ENCODE measurements at regions not wholly inside any gene's neighbourhood (a gene's known extent, or its start where the extent isn't known, plus 50 kb on each side); places are given as distances from the start of the nearest gene placed in this dataset.

DNA sequence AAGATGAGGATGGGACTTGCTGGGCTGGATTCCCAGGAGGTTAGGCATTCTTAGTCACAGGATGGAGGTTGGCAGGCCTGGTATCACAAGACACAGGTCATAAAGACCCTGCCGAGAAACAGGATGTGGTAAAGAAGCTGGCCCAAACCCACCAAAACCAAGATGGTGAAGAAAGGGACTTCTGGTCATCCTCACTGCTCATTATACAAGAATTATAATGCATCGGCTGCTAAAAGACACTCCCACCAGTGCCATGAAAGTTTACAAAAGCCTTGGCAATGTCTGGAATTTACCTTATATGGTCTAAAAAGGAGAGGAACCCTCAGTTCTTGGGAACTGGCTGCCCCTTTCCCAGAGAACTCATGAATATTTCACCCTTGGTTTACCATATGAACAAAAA, 345.5 kb upstream of the POM121L12 start:
- no peaks in the 10 kb centered on the region for H3K36me3 ChIP-seq
- no peak overlapping the region for H3K4me3 ChIP-seq (ENCODE audit: low read depth, low read length)
- no peak for DNase-seq
- no peaks in the 10 kb centered on the region for H3K27me3 ChIP-seq
- TF ChIP-seq, protein P1, sequence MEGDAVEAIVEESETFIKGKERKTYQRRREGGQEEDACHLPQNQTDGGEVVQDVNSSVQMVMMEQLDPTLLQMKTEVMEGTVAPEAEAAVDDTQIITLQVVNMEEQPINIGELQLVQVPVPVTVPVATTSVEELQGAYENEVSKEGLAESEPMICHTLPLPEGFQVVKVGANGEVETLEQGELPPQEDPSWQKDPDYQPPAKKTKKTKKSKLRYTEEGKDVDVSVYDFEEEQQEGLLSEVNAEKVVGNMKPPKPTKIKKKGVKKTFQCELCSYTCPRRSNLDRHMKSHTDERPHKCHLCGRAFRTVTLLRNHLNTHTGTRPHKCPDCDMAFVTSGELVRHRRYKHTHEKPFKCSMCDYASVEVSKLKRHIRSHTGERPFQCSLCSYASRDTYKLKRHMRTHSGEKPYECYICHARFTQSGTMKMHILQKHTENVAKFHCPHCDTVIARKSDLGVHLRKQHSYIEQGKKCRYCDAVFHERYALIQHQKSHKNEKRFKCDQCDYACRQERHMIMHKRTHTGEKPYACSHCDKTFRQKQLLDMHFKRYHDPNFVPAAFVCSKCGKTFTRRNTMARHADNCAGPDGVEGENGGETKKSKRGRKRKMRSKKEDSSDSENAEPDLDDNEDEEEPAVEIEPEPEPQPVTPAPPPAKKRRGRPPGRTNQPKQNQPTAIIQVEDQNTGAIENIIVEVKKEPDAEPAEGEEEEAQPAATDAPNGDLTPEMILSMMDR (IDR thresholded peaks at IDR 0.05; ENCODE audit: low read depth, low read length) = no peak
- H3K9me3 ChIP-seq = no peaks in the 10 kb centered on the region
- H3K4me1 ChIP-seq = 0 out of 2 replicates have a peak, but pooled peaks cover 3% of the 10 kb centered on the region

DNA sequence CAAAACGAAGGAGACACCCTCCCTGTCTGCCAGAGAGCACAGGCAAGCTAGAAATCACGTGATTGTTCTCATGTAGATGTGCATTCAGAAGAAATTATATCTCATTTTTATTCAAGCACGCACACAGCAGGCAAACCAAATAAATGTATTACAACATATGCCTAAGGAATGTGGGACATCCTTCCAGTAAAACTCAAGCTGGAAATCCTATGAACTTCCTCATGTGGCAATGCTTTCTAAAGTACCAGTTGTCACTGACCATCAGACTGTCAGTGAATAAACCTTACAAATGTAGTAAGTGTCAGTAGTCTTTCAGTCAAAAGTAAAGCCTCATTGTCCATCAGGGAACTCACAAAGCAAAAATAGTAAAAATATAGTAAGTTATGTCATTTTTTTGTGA, 350.1 kb upstream of the POM121L12 start:
- H3K4me1 ChIP-seq = no peaks in the 10 kb centered on the region
- no peak for DNase-seq
- no peaks in the 10 kb centered on the region for H3K9me3 ChIP-seq
- H3K36me3 ChIP-seq = no peaks in the 10 kb centered on the region
- TF ChIP-seq, protein P1 (IDR thresholded peaks at IDR 0.05; ENCODE audit: low read depth, low read length) = no peak
- no peak overlapping the region for H3K4me3 ChIP-seq (ENCODE audit: low read depth, low read length)
- H3K27me3 ChIP-seq = no peaks in the 10 kb centered on the region

DNA sequence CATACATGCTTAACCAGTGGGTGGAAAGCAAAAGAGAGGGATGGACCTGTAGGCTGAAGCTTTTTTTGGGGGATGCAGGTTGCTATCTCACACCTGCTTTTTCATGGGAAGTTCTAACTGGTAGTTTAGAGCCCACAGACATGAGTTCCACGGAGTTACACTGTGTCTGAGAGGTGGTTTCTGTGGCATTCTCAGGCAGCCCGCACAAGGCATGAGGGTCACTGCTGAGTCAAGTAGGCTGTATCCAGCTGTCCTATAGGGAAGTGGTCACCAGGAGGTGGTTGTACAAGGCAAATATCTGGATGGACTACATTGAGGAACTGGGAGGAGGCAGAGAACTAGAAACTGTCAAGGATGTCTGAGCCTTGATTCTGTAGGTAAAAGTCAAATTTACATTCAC, 351.0 kb upstream of the POM121L12 start:
- TF ChIP-seq, protein P1 (IDR thresholded peaks at IDR 0.05; ENCODE audit: low read depth, low read length) = no peak
- Histone ChIP-seq H3K36me3 (no peaks in the 10 kb centered on the region), H3K4me1 (no peaks in the 10 kb centered on the region), H3K27me3 (no peaks in the 10 kb centered on the region), H3K4me3 (ENCODE audit: low read depth, low read length) (no peak overlapping the region), H3K9me3 (no peaks in the 10 kb centered on the region)
- no peak for DNase-seq

DNA sequence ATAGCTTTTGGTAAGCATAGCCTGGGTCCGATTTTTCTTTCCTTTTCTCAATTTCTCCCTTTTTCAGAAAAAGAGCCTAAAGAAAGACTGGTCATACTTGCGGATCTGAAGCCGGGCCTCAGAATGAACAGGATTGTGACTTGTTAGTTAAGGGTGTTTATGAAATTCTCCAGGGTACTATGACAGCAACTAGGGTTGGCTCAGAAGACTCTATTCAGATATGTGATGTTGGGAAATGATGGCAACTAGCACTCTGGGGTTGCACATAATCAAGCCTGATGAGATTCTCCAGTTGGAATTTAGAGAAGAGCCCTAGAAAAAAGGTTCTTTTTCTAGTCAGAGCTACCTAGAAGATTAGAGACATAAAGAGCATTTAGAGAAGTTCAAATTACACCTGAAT, 352.4 kb upstream of the POM121L12 start:
- TF ChIP-seq, protein P1 (IDR thresholded peaks at IDR 0.05; ENCODE audit: low read depth, low read length) = no peak
- Histone ChIP-seq H3K36me3 (no peaks in the 10 kb centered on the region), H3K4me3 (ENCODE audit: low read depth, low read length) (no peak overlapping the region), H3K27me3 (no peaks in the 10 kb centered on the region), H3K9me3 (no peaks in the 10 kb centered on the region), H3K4me1 (no peaks in the 10 kb centered on the region)
- DNase-seq = no peak

DNA sequence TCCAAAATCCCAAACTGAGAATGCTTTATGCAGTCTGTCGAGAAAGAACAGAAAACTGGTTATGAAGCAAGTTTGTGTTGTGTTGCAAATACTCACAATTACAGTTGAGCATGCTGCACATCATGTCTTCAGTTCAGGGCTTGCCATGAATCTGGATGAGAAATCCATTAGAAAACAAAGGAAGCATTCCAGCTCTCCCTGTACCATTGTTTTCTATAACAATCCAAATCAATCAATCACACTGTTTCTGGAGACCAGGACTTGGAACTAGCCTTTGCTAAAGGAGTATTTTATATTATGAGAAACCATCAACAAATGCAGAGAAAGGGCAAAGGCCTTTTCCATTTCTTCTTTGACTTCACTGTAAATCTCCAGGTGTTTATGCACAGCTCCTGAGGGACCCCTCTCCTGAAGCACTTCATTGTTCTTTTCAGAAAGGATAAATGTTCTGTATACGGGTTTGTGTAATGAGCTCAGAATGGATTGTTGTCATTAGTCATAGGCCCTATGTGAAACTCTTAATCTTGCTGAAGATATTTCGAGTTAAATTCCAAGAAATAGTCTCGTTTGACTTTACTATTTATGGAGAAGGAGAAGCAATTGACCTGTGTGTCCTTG, 364.7 kb upstream of the POM121L12 start:
- no peaks in the 10 kb centered on the region for H3K4me1 ChIP-seq
- TF ChIP-seq, protein P1 (IDR thresholded peaks at IDR 0.05; ENCODE audit: low read depth, low read length) = no peak
- no peak overlapping the region for H3K4me3 ChIP-seq (ENCODE audit: low read depth, low read length)
- H3K9me3 ChIP-seq = no peaks in the 10 kb centered on the region
- no peaks in the 10 kb centered on the region for H3K36me3 ChIP-seq
- DNase-seq = no peak
- no peaks in the 10 kb centered on the region for H3K27me3 ChIP-seq

DNA sequence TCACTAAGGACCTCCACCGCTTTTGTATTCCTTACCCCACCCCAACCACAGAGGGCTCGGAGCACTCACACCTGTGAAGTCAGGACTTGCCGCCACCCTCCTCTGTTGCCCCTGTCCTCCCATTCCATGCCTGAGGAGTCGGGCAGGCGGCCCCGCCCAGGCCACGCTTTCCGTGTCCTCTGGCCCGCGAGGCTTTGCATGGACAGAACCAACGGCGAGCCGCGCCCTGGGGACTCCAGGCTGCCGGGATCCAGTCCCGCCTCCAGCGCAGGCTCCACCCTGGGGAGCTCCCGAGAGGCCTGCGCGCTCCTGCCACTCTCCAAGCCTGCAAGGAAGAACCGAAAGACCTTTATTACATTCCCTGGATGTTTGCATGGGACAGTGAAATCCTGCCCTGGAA, 366.4 kb upstream of the POM121L12 start:
- H3K27me3 ChIP-seq = no peaks in the 10 kb centered on the region
- H3K36me3 ChIP-seq = no peaks in the 10 kb centered on the region
- TF ChIP-seq, protein P1 (IDR thresholded peaks at IDR 0.05; ENCODE audit: low read depth, low read length) = no peak
- DNase-seq = peak; percentile 18
- no peak overlapping the region for H3K4me3 ChIP-seq (ENCODE audit: low read depth, low read length)
- H3K9me3 ChIP-seq = no peaks in the 10 kb centered on the region
- no peaks in the 10 kb centered on the region for H3K4me1 ChIP-seq

Measured in BE2C (cell line).